ENCODE measurements at regions not wholly inside any gene's neighbourhood (a gene's known extent, or its start where the extent isn't known, plus 50 kb on each side); places are given as distances from the start of the nearest gene placed in this dataset.

- TF ChIP-seq, protein P1, sequence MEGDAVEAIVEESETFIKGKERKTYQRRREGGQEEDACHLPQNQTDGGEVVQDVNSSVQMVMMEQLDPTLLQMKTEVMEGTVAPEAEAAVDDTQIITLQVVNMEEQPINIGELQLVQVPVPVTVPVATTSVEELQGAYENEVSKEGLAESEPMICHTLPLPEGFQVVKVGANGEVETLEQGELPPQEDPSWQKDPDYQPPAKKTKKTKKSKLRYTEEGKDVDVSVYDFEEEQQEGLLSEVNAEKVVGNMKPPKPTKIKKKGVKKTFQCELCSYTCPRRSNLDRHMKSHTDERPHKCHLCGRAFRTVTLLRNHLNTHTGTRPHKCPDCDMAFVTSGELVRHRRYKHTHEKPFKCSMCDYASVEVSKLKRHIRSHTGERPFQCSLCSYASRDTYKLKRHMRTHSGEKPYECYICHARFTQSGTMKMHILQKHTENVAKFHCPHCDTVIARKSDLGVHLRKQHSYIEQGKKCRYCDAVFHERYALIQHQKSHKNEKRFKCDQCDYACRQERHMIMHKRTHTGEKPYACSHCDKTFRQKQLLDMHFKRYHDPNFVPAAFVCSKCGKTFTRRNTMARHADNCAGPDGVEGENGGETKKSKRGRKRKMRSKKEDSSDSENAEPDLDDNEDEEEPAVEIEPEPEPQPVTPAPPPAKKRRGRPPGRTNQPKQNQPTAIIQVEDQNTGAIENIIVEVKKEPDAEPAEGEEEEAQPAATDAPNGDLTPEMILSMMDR (IDR thresholded peaks at IDR 0.05): no peak
- TF ChIP-seq EP300 (IDR thresholded peaks at IDR 0.05): no peak
Measured at GRCh38 chr3:101128786-101129185, 135.6 kb upstream of the ABI3BP start.
